ENCODE measurements at regions not wholly inside any gene's neighbourhood (a gene's known extent, or its start where the extent isn't known, plus 50 kb on each side); places are given as distances from the start of the nearest gene placed in this dataset.

DNA sequence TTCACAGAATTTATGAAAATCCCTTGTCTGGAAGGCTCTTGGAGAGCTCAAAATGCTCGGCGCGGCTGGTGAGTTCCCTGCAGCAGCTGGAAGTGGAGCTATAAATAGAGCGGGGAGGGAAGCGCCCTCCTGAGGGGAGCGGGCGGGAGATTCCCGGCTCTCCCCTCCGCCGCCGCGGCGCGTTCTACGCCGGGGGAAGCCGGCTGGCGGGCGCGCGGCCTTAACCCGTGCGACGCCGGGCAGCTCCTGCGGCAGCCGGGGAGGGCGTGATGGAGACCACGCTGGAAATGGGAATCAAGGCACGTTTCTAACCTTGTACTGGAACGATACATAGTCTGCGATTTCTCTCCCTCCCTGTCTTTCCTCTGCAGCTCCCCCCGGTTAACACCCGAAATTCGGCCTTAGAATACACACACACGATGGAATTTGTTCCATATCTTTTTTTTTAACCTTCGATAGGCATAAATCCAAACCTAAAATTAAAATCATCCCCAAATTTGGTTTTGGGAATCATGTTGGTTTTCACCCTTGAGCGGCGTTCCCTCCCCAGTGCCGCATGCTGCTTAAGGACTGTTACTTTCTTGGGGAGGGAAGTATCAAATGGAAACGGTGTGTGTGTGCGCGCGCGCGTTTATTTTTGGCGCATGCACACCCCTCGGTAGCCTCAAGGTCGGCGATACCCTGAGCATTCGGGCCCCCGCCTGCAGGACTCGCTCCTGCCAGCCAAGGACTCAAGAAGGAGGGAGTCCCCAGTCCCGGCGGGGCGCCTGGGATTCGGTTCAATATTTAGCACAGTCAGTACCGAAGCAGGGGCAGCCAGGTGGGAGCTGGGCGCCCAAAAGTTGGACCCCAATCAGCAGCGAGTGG lies 306.3 kb upstream of the KCNN2 start:
- in situ Hi-C loops (cut with HindIII; ENCODE audit: low pct_unique_long_range_greater_than_20kb, low sequenced_read_pairs) = no loop called here
- peak in 1 of 2 experiments; percentile 25 for DNase-seq (ENCODE audit: low read depth in 1 of 2, low spot score in 1 of 2)
- no peak for TF ChIP-seq JUND (IDR thresholded peaks at IDR 0.05; ENCODE audit: low read depth)

- no peak for TF ChIP-seq JUND (IDR thresholded peaks at IDR 0.05; ENCODE audit: low read depth)
- in situ Hi-C loops (cut with HindIII; ENCODE audit: low pct_unique_long_range_greater_than_20kb, low sequenced_read_pairs) = no loop called here
- no peak for DNase-seq (ENCODE audit: low read depth in 1 of 2, low spot score in 1 of 2)
Observed at GRCh38 chr5:114056185-114056538, 305.7 kb upstream of the KCNN2 start.

DNA sequence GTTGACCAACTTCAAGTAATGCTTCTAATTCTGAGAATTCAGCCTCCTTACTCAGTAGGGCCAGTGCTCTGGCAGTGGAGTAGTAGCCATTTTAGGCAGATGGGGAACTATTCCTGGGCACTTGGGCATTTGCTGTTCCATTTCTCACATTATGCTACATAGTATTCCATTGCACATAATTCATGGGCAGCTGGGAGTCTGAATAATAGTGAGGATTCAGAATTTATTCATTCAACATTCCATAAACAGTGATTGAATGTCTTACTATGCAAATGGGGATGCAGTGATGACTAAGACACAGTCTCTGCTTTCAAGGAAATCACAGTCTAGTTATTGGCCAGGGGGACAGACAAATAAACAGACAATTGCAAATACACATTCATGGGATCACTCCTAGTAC lies 301.0 kb upstream of the KCNN2 start:
- in situ Hi-C loops (cut with HindIII; ENCODE audit: low pct_unique_long_range_greater_than_20kb, low sequenced_read_pairs) = no loop called here
- no peak for TF ChIP-seq JUND (IDR thresholded peaks at IDR 0.05; ENCODE audit: low read depth)
- no peak for DNase-seq (ENCODE audit: low read depth in 1 of 2, low spot score in 1 of 2)

GRCh38 chr5:114062932-114063867 lies 298.7 kb upstream of the KCNN2 start:
- no peak for TF ChIP-seq JUND (IDR thresholded peaks at IDR 0.05; ENCODE audit: low read depth)
- DNase-seq (ENCODE audit: low read depth in 1 of 2, low spot score in 1 of 2) = no peak
- in situ Hi-C loops (cut with HindIII; ENCODE audit: low pct_unique_long_range_greater_than_20kb, low sequenced_read_pairs) = no loop called here

GRCh38 chr5:114065912-114066311 lies 296.0 kb upstream of the KCNN2 start:
- TF ChIP-seq JUND (IDR thresholded peaks at IDR 0.05; ENCODE audit: low read depth) = no peak
- DNase-seq (ENCODE audit: low read depth in 1 of 2, low spot score in 1 of 2) = no peak
- in situ Hi-C loops (cut with HindIII; ENCODE audit: low pct_unique_long_range_greater_than_20kb, low sequenced_read_pairs) = no loop called here

- no peak for DNase-seq (ENCODE audit: low read depth in 1 of 2, low spot score in 1 of 2)
- in situ Hi-C loops (cut with HindIII; ENCODE audit: low pct_unique_long_range_greater_than_20kb, low sequenced_read_pairs) = no loop called here
- no peak for TF ChIP-seq JUND (IDR thresholded peaks at IDR 0.05; ENCODE audit: low read depth)
Observed at GRCh38 chr5:114070093-114070722, 291.7 kb upstream of the KCNN2 start.

DNA sequence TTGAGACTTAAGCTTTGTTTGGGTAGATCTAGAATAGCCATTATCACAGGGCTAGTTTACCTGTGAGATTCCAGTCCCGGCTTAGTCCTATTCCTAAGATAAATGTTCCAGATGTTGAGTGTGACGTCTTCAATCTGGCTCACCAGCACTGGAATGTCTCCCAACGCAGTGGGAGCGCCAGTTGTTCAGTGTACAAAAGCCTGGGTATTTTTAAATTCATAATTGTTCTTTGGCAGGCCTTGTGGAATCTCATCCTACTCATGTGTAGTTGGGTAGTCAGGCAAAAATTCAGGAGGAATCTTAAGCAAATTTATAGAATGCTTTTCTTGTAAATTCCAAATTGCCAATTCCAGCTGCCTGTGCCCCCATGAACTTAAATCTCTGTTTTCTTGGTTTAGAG lies 272.6 kb upstream of the KCNN2 start:
- in situ Hi-C loops (cut with HindIII; ENCODE audit: low pct_unique_long_range_greater_than_20kb, low sequenced_read_pairs) = no loop called here
- no peak for DNase-seq (ENCODE audit: low read depth in 1 of 2, low spot score in 1 of 2)
- no peak for TF ChIP-seq JUND (IDR thresholded peaks at IDR 0.05; ENCODE audit: low read depth)

GRCh38 chr5:114097570-114097969 lies 264.3 kb upstream of the KCNN2 start:
- peak in 1 of 2 experiments; percentile 11 for DNase-seq (ENCODE audit: low read depth in 1 of 2, low spot score in 1 of 2)
- in situ Hi-C loops (cut with HindIII; ENCODE audit: low pct_unique_long_range_greater_than_20kb, low sequenced_read_pairs) = no loop called here
- no peak for TF ChIP-seq JUND (IDR thresholded peaks at IDR 0.05; ENCODE audit: low read depth)

DNA sequence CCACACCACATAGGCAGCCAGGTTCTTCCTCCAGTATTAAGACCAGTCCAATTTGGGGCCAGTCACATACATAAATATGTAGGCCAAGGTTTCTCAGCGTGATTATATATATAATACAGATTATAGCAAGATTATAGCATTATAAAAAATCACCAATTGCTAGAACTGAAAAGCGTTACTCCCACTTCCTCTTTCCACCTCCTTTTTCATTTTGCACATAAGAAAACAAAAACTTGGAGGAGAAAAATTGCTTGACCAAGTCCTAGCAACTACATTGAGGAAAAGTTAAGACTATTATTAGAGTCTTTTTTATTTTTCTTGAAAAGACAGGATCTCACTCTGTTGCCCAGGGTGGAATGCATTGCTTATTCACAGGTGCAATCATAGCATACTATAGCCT lies 262.7 kb upstream of the KCNN2 start:
- TF ChIP-seq JUND (IDR thresholded peaks at IDR 0.05; ENCODE audit: low read depth) = no peak
- no peak for DNase-seq (ENCODE audit: low read depth in 1 of 2, low spot score in 1 of 2)
- in situ Hi-C loops (cut with HindIII; ENCODE audit: low pct_unique_long_range_greater_than_20kb, low sequenced_read_pairs) = no loop called here

- no peak for TF ChIP-seq JUND (IDR thresholded peaks at IDR 0.05; ENCODE audit: low read depth)
- in situ Hi-C loops (cut with HindIII; ENCODE audit: low pct_unique_long_range_greater_than_20kb, low sequenced_read_pairs) = no loop called here
- peak; percentile 25 to 54 for DNase-seq (ENCODE audit: low read depth in 1 of 2, low spot score in 1 of 2)
Observed at GRCh38 chr5:114101153-114101552, 260.7 kb upstream of the KCNN2 start.

- in situ Hi-C loops (cut with HindIII; ENCODE audit: low pct_unique_long_range_greater_than_20kb, low sequenced_read_pairs) = no loop called here
- DNase-seq (ENCODE audit: low read depth in 1 of 2, low spot score in 1 of 2) = no peak
- TF ChIP-seq JUND (IDR thresholded peaks at IDR 0.05; ENCODE audit: low read depth) = no peak
Observed at GRCh38 chr5:114113604-114114003, 248.3 kb upstream of the KCNN2 start.

DNA sequence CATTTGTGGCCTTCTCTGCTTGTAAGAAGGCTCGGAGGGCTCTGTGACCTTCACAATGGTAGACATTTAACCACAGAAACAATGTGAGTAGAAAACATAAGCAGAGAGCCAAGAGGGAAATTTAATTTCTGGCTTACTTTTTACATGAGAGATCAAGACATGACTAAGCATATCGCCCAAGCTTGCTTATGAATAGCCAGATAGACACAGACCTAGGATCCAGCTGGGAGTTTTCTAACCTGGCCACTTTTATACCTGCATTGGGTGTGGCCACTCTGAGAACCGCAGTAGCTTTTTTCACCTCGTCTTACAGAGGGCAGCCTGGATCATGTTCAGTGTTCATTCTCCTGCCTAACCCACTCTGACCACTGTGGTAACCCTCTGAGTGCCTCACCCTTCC lies 244.9 kb upstream of the KCNN2 start:
- TF ChIP-seq JUND (IDR thresholded peaks at IDR 0.05; ENCODE audit: low read depth) = no peak
- in situ Hi-C loops (cut with HindIII; ENCODE audit: low pct_unique_long_range_greater_than_20kb, low sequenced_read_pairs) = no loop called here
- DNase-seq (ENCODE audit: low read depth in 1 of 2, low spot score in 1 of 2) = no peak

All from T47D (cell line).